ENCODE measurements at regions not wholly inside any gene's neighbourhood (a gene's known extent, or its start where the extent isn't known, plus 50 kb on each side); places are given as distances from the start of the nearest gene placed in this dataset.

DNA sequence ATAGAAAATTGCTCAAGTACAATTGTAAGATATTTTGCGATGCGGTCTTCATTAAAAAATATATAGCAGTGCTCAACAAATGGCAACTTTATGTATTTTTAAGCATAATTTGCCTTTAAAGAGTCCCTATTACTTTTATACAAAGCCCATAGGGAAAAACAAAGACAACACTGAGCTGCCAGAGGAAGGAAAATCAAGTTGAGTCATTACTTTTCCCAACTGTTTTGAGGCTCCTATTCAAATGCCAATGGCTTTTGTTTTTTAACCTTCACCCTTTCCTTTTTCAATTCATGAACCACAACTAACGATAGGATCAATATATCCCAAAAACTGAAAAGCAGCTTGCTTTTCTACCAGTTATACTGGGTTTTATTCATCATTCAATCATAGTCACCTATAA, 157.6 kb upstream of the PLEKHA5 start:
- Histone ChIP-seq H3K4me1 (ENCODE audit: insufficient read depth, low read length) (no peaks in the 10 kb centered on the region), H3K36me3 (ENCODE audit: insufficient read depth, low read length) (no peaks in the 10 kb centered on the region), H3K27ac (ENCODE audit: low read depth, low read length) (no peak overlapping the region), H3K9ac (ENCODE audit: low read length) (no peak overlapping the region), H3K27me3 (ENCODE audit: control insufficient read depth in 1 of 2, insufficient read depth in 2 of 2, low read length in 2 of 2) (no peaks in the 10 kb centered on the region), H3K4me3 (ENCODE audit: low read depth in 1 of 2, low read length in 2 of 2) (no peak overlapping the region), H3K9me3 (ENCODE audit: low read length) (no peaks in the 10 kb centered on the region)

DNA sequence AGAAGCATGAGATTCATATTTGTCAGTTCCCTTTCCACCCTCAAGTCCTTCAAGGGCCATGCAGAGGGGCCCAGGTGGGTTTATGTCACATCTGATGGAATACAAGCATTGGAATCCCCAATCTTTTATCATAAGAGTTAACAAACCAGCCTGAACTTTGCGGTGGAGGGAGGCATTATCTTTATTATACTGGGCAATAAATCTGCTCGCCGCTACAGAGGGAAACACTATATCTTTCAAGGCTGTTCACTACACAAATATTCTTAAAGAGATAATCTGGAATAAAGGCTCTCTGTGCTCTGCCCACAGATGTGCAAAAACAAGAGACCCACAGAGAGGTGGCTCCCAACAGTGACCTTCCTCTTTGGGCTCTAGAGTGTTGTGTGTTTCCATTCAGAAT, 153.6 kb upstream of the PLEKHA5 start:
- H3K4me3 ChIP-seq (ENCODE audit: low read depth in 1 of 2, low read length in 2 of 2): no peak overlapping the region
- no peak overlapping the region for H3K27ac ChIP-seq (ENCODE audit: low read depth, low read length)
- H3K4me1 ChIP-seq (ENCODE audit: insufficient read depth, low read length): no peaks in the 10 kb centered on the region
- no peaks in the 10 kb centered on the region for H3K27me3 ChIP-seq (ENCODE audit: control insufficient read depth in 1 of 2, insufficient read depth in 2 of 2, low read length in 2 of 2)
- H3K9ac ChIP-seq (ENCODE audit: low read length): no peak overlapping the region
- H3K36me3 ChIP-seq (ENCODE audit: insufficient read depth, low read length): no peaks in the 10 kb centered on the region
- no peaks in the 10 kb centered on the region for H3K9me3 ChIP-seq (ENCODE audit: low read length)

DNA sequence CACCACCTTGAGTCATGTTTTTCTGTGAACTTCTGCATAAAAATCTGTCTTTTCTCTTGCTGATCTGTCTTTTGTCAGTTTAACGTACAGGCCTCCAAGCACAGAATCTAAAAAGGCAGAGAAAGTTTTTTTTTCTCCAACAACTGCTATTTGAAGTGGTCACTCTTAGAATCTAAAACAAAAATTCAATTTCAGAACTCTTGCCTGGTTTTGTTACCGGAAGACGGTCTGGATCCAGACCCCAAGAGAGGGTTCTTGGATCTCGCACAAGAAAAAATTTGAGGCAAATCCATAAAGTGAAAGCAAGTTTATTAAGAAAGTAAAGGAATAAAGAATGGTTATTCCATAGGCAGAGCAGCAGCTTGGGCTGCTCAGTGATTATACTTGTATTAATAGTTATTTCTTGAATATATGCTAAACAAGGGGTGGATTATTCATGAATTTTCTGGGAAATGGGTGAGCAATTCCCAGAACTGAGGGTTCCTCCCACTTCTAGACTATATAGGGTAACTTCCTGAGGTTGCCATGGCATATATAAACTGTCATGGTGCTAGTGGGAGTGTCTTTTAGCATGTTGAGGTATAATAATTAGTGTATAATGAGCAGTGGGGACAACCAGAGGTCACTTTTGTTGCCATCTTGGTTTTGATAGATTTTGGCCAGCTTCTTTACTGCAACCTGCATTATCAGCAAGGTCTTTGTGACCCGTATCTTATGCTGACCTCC, 150.0 kb upstream of the PLEKHA5 start:
- no peaks in the 10 kb centered on the region for H3K36me3 ChIP-seq (ENCODE audit: insufficient read depth, low read length)

DNA sequence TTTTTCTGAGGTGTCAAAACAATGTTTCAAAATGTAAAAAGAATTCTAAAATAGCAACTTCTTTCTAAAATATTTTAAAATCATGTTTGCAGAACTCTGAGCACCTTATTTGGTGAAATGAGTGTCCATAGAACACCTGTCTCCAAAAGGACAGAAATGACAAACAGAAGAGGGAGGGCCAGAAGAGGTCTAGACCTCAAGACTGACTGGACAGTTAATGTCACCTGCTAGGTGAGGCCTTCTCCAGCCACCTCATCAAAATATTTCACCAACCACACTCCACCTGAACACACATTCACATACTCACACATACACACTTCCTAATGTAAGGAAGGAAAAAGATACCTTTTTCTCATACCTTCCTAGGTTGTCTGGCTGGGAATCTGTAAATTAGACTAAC, 147.8 kb upstream of the PLEKHA5 start:
- Histone ChIP-seq H3K27ac (ENCODE audit: low read depth, low read length) (no peak overlapping the region), H3K9me3 (ENCODE audit: low read length) (no peaks in the 10 kb centered on the region), H3K9ac (ENCODE audit: low read length) (no peak overlapping the region), H3K4me1 (ENCODE audit: insufficient read depth, low read length) (no peaks in the 10 kb centered on the region), H3K36me3 (ENCODE audit: insufficient read depth, low read length) (no peaks in the 10 kb centered on the region), H3K27me3 (ENCODE audit: control insufficient read depth in 1 of 2, insufficient read depth in 2 of 2, low read length in 2 of 2) (no peaks in the 10 kb centered on the region), H3K4me3 (ENCODE audit: low read depth in 1 of 2, low read length in 2 of 2) (no peak overlapping the region)

More for the DNA sequence above, 150.0 kb upstream of the PLEKHA5 start:
- H3K4me3 ChIP-seq (ENCODE audit: low read depth in 1 of 2, low read length in 2 of 2): no peak overlapping the region
- no peak overlapping the region for H3K27ac ChIP-seq (ENCODE audit: low read depth, low read length)
- H3K27me3 ChIP-seq (ENCODE audit: control insufficient read depth in 1 of 2, insufficient read depth in 2 of 2, low read length in 2 of 2): no peaks in the 10 kb centered on the region
- no peak overlapping the region for H3K9ac ChIP-seq (ENCODE audit: low read length)
- no peaks in the 10 kb centered on the region for H3K9me3 ChIP-seq (ENCODE audit: low read length)
- H3K4me1 ChIP-seq (ENCODE audit: insufficient read depth, low read length): no peaks in the 10 kb centered on the region

DNA sequence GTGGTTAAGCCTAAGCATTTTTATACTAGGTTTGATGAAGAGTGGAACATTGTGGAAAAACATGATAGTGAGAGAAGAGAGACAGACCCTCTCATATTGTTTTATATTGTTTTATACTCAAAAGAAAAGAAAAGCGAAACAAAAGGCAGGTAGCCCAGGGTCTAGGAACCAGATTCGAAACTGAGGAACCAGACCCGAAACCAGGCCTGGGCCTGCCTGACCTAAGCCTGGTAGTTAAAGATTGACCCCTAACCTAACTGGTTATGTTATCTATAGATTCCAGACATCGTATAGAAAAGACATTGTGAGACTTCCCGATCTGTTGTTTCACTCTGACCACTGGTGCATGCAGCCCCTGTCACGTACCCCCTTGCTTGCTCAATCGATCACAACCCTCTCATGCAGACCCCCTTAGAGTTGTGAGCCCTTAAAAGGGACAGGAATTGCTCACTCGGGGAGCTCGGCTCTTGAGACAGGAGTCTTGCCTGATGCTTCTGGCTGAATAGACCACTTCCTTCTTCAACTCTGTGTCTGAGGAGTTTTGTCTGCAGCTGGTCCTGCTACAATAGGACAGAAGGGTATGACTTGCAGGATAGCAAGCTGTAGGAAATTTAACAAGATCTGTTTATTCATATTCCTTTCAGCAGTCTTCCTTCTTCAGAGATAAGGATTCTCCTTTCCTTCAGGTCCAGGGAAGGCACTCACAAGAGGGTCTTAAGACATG, 147.1 kb upstream of the PLEKHA5 start:
- Histone ChIP-seq H3K4me3 (ENCODE audit: low read depth in 1 of 2, low read length in 2 of 2) (no peak overlapping the region), H3K4me1 (ENCODE audit: insufficient read depth, low read length) (no peaks in the 10 kb centered on the region), H3K27ac (ENCODE audit: low read depth, low read length) (no peak overlapping the region), H3K9me3 (ENCODE audit: low read length) (no peaks in the 10 kb centered on the region), H3K9ac (ENCODE audit: low read length) (no peak overlapping the region), H3K27me3 (ENCODE audit: control insufficient read depth in 1 of 2, insufficient read depth in 2 of 2, low read length in 2 of 2) (no peaks in the 10 kb centered on the region), H3K36me3 (ENCODE audit: insufficient read depth, low read length) (no peaks in the 10 kb centered on the region)

GRCh38 chr12:18983854-18984253, 145.7 kb upstream of the PLEKHA5 start:
- H3K9me3 ChIP-seq (ENCODE audit: low read length): no peaks in the 10 kb centered on the region
- no peaks in the 10 kb centered on the region for H3K36me3 ChIP-seq (ENCODE audit: insufficient read depth, low read length)
- H3K27me3 ChIP-seq (ENCODE audit: control insufficient read depth in 1 of 2, insufficient read depth in 2 of 2, low read length in 2 of 2): no peaks in the 10 kb centered on the region

DNA sequence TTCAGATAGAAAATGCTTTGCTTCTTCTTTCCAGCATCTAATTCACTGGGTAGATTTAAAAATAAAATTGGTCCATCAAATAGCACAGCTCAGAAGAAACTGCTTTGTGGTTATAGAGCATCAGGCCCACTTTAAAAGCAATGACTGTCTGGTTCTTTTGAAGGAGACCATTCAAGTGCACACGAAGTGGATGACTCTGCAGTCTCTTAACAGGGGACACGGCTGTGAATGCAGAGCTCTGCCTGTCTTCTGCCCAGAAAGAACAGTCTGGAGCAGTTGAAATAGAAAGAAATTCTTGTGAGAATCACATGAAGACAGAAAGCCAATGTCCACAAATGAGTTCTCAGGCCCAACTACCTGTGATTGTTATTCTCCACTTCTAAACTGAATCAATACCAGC, 138.7 kb upstream of the PLEKHA5 start:
- H3K27me3 ChIP-seq (ENCODE audit: control insufficient read depth in 1 of 2, insufficient read depth in 2 of 2, low read length in 2 of 2): no peaks in the 10 kb centered on the region
- H3K4me1 ChIP-seq (ENCODE audit: insufficient read depth, low read length): no peaks in the 10 kb centered on the region
- no peaks in the 10 kb centered on the region for H3K36me3 ChIP-seq (ENCODE audit: insufficient read depth, low read length)
- H3K9me3 ChIP-seq (ENCODE audit: low read length): no peaks in the 10 kb centered on the region
- H3K4me3 ChIP-seq (ENCODE audit: low read depth in 1 of 2, low read length in 2 of 2): no peak overlapping the region
- H3K27ac ChIP-seq (ENCODE audit: low read depth, low read length): no peak overlapping the region
- H3K9ac ChIP-seq (ENCODE audit: low read length): no peak overlapping the region

More at GRCh38 chr12:18983854-18984253, 145.7 kb upstream of the PLEKHA5 start:
- Histone ChIP-seq H3K4me3 (ENCODE audit: low read depth in 1 of 2, low read length in 2 of 2) (no peak overlapping the region), H3K27ac (ENCODE audit: low read depth, low read length) (no peak overlapping the region), H3K9ac (ENCODE audit: low read length) (no peak overlapping the region), H3K4me1 (ENCODE audit: insufficient read depth, low read length) (no peaks in the 10 kb centered on the region)

DNA sequence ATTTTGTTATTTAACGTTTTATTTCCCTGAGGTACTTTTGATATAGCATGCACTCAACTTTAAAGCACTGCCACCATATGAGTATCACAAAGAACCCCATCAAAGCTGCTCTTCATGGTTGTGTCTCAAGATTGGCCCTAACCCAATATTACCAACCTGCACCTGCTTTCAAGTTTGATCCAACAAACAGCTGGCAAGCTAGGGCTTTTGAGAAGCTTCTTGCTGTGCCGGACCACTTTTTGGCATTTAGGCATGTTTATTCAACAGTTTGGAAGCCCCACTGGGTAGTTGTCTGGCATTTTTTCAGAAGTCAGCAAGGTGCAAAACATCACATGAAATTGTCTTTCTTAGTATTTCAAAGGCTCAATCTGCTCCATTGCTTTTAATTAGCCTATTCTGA, 137.2 kb upstream of the PLEKHA5 start:
- Histone ChIP-seq H3K27me3 (ENCODE audit: control insufficient read depth in 1 of 2, insufficient read depth in 2 of 2, low read length in 2 of 2) (no peaks in the 10 kb centered on the region), H3K4me3 (ENCODE audit: low read depth in 1 of 2, low read length in 2 of 2) (no peak overlapping the region), H3K27ac (ENCODE audit: low read depth, low read length) (no peak overlapping the region), H3K4me1 (ENCODE audit: insufficient read depth, low read length) (no peaks in the 10 kb centered on the region), H3K36me3 (ENCODE audit: insufficient read depth, low read length) (no peaks in the 10 kb centered on the region), H3K9ac (ENCODE audit: low read length) (no peak overlapping the region), H3K9me3 (ENCODE audit: low read length) (no peaks in the 10 kb centered on the region)

GRCh38 chr12:18998343-18999261, 130.9 kb upstream of the PLEKHA5 start:
- Histone ChIP-seq H3K27me3 (ENCODE audit: control insufficient read depth in 1 of 2, insufficient read depth in 2 of 2, low read length in 2 of 2) (no peaks in the 10 kb centered on the region), H3K4me1 (ENCODE audit: insufficient read depth, low read length) (peaks cover 10% of the 10 kb centered on the region), H3K9ac (ENCODE audit: low read length) (no peak overlapping the region), H3K9me3 (ENCODE audit: low read length) (no peaks in the 10 kb centered on the region), H3K4me3 (ENCODE audit: low read depth in 1 of 2, low read length in 2 of 2) (no peak overlapping the region), H3K36me3 (ENCODE audit: insufficient read depth, low read length) (no peaks in the 10 kb centered on the region), H3K27ac (ENCODE audit: low read depth, low read length) (no peak overlapping the region)

DNA sequence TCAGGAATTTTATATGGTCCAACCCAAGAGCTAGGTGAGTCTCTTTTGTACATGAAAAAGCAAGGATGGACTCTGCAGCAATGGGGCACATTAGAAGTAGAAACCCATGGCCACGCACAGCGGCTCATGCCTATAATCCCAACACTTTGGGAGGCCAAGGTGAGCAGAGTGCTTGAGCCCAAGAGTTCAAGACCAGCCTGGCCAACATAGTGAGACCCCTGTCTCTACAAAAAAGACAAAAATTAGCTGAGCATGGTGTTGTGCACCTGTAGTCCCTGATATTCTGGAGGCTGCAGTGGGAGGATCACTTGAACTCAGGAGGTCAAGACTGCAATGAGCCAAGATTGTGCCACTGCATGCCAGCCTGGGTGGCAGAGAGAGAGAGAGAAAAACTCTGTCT, 128.7 kb upstream of the PLEKHA5 start:
- Histone ChIP-seq H3K9ac (ENCODE audit: low read length) (no peak overlapping the region), H3K9me3 (ENCODE audit: low read length) (no peaks in the 10 kb centered on the region), H3K4me1 (ENCODE audit: insufficient read depth, low read length) (peaks cover 10% of the 10 kb centered on the region), H3K27ac (ENCODE audit: low read depth, low read length) (no peak overlapping the region), H3K27me3 (ENCODE audit: control insufficient read depth in 1 of 2, insufficient read depth in 2 of 2, low read length in 2 of 2) (no peaks in the 10 kb centered on the region), H3K4me3 (ENCODE audit: low read depth in 1 of 2, low read length in 2 of 2) (no peak overlapping the region), H3K36me3 (ENCODE audit: insufficient read depth, low read length) (no peaks in the 10 kb centered on the region)

DNA sequence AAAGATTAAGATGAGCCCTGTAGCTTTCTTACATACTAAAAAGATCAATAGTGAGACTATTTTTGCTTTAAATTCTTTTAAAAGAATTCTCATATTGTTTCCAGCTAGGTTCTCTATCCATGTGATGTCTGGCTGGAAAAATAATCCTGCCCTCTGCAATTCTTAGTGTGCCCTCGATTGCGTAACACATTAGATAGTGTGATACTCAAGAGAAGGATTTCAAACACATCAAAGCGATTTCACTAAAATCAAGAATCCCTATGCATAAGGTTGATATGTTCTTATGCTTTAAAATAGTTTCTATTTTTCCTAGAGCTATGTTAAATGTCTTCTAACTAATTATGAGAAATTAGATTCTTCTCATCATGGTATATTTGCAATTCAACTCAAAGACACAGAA, 127.3 kb upstream of the PLEKHA5 start:
- no peaks in the 10 kb centered on the region for H3K36me3 ChIP-seq (ENCODE audit: insufficient read depth, low read length)
- no peaks in the 10 kb centered on the region for H3K9me3 ChIP-seq (ENCODE audit: low read length)
- no peak overlapping the region for H3K27ac ChIP-seq (ENCODE audit: low read depth, low read length)
- H3K27me3 ChIP-seq (ENCODE audit: control insufficient read depth in 1 of 2, insufficient read depth in 2 of 2, low read length in 2 of 2): no peaks in the 10 kb centered on the region
- H3K9ac ChIP-seq (ENCODE audit: low read length): no peak overlapping the region
- no peak overlapping the region for H3K4me3 ChIP-seq (ENCODE audit: low read depth in 1 of 2, low read length in 2 of 2)
- H3K4me1 ChIP-seq (ENCODE audit: insufficient read depth, low read length): peaks cover 10% of the 10 kb centered on the region

Data from muscle layer of colon (tissue), 2 donors.